Stimulated activated naive CD4-positive, alpha-beta T cell treated with Interleukin-2 at 50 U/mL for 16 hours (primary cell): ENCODE measurements at regions not wholly inside any gene's neighbourhood (a gene's known extent, or its start where the extent isn't known, plus 50 kb on each side); places are given as distances from the start of the nearest gene placed in this dataset.
"Not testable (repeated sequence)": the region's sequence is repeated elsewhere in the genome, so short reads cannot be mapped to it uniquely, and the experiment has no call there.

ENCODE experiments used
- DNase-seq: peaks from one replicate; lab custom pipeline; 2025; lab: John Stamatoyannopoulos, UW

DNA sequence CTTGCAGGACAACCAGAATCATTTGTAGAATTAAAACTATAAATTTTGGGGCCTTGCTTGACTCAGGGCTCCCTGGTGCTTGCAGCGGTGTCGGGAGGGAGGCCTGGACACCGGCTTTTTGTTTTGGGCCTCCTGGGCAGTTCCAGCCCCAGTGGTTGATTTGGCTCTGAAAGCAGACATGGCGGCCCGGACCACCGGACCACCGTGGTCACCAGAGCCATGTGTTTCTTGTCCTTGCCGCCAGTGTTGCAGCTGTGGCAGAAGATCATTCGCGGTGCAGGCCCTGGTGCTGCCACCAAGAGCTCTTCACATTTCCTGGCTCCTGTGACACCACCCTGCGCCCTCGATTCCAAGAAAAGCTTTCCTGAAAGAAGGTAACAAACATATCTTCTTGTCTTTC is 484.8 kb downstream of the BRINP3 start:
- DNase-seq, result no peak

DNA sequence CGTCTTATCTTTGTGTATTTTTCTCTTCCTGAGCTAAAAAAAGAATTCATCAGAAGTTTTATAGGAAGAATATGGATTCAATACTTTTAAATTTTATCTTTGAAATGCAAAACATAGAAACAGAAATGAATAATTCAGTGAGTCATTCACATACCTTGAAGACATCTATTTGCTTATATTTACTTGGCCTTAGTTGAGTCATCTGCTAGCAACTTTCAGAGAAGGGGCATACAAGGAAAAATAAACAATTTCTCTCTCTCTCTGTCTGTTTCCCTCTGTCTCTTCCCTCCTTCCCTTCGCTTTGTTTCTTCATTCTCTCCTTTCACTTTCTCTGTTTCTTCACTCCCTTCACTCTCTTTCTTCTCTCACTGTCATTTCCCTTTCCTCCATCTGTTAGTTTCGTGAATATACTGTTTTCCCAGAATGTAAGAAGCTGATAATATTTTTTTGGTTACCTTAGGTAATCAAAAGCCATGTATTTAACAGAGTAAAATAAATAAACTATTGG is 477.2 kb downstream of the BRINP3 start:
- DNase-seq, result no peak

DNA sequence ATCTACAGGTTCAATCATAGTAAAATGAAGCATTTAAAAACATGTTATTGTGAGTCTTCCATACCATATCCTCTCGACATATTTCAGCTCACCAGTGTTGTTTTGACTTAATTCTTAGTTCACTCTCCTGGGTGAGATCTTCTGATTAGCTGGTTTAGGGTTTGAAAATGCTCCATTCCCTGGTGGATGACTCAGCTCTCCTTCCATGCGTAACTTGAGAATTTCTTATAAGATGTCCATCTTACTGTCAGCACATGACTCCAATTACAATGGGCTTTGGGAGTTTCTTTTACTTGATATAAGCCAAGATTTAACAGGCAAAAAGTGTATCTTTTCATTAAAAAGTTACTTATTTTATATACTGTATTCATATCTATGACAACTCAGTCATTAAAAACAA is 476.5 kb downstream of the BRINP3 start:
- DNase-seq, result no peak

DNA sequence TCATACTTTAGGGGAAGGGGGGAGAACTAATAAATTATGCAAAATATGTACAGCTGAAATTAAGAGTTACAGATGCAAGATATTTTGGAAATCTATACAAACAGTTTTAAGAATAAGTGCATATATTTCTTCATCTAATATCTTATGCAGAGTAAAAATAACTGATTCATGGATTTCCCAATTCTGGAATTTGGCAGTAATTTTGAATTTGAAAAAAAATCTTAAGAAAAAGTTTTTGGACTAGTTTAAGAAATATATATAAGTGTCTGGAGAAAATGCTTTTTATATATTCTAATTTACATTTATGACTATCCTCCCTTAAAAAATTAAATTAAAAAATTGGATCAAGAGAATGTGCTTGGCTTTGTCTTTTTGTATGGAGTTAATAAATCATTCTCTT is 474.3 kb downstream of the BRINP3 start:
- DNase-seq, result no peak

- no peak for DNase-seq
Measured at GRCh38 chr1:190011585-190011984, 466.1 kb downstream of the BRINP3 start.

GRCh38 chr1:190019151-190019550 is 458.5 kb downstream of the BRINP3 start:
- not testable (repeated sequence) for DNase-seq

DNA sequence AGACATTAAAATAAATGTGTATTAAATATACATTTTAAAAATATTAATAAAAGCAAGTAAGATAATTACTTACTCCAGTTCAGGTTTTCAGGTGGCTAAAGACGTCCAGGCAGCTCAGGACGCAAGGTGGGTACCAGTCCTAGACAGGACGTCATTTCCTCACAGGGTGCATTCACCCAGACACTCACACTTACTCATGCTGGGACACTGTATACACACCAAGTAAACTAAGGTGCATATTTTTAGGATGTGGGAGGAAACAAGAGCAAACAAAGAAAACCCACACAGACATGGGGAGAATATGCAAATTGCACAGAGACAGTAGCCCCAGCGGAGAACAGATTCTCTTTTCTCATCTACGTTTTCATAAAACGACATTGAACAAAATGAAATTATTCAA is 457.9 kb downstream of the BRINP3 start:
- no peak for DNase-seq

GRCh38 chr1:190022709-190023108 is 455.0 kb downstream of the BRINP3 start:
- DNase-seq, result no peak

- DNase-seq, result no peak
Measured at GRCh38 chr1:190029441-190029840, 448.2 kb downstream of the BRINP3 start.

- DNase-seq, result no peak
Measured at GRCh38 chr1:190043655-190044054, 434.0 kb downstream of the BRINP3 start.

GRCh38 chr1:190046231-190046630 is 431.4 kb downstream of the BRINP3 start:
- no peak for DNase-seq
